ENCODE measurements at regions not wholly inside any gene's neighbourhood (a gene's known extent, or its start where the extent isn't known, plus 50 kb on each side); places are given as distances from the start of the nearest gene placed in this dataset.
"Not testable (repeated sequence)": the region's sequence is repeated elsewhere in the genome, so short reads cannot be mapped to it uniquely, and the experiment has no call there.

DNA sequence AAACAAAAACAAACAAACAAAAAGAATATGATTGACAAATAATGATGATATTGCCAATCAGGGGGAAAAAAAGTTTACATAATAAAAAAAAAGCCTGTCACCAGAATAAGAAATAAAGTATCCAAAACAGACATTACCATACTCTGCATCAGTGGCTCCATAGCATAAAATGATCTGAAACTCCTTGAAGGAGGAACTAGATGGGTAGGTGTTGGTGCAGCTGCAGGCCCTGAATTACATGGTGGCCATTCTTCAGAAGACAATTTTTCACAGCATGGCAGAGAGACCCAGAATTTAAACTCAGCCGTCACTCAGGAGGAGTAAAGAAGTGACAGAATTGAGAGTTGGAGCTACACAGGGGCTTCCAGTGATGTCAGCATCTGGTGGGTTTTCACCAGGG is 60.2 kb downstream of the GLUL start:
- no peak for DNase-seq

DNA sequence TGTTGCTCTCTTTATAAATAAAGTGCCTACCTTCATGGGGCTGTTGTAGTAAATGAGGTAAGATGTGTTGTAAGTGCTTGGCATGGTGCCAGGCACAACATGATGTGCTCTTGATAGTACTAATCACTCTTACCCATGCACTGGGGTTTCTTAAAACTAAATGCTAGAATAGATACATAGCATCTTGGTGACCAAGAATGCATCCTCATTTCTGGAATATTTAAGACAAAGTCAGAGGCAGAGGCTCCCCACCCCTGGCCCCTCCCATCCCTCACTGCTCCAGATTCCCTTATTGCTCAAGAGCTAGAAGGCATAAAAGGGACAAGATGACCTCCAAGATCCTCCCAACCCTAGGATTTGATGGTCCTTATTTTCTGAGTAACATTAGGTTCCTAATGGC is 61.3 kb downstream of the GLUL start:
- DNase-seq = no peak

DNA sequence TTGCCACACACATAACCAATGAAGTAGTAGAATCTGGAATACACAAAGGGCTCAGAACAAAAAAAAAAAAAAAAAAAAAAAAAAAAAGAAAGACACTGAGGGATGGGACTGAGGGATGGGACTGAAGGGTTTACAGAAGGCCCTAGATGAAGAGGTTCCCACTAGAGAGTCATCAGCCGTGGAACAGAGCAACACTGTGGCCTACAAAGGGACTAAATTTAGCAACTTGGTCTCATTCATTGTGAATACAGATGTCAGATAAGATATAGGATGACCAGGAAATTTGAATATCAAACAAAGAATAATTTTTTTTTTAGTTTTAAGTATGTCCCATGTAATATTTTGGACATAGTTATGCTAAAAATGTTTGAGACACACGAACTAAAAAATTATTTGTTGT is 62.1 kb downstream of the GLUL start:
- no peak for DNase-seq

DNA sequence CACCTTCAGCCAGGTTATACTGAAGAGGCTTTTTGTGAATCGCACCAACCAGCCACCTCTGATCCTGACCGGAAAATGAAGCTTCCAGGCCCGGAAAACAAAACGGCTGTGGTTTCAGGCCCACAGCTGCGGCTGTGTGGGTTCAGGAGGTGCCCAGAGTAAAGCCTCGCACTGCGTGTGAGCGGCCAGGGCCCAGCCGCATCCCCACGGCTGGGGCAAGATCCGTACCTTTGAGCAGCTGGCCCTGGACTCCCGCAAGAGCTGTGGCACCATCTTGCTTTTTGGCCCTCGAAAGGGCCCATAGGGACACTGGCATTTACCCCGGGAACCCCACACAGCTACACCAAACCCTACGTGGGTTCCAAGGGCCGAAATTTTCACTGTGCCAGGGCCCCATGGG is 63.0 kb downstream of the GLUL start:
- no peak for DNase-seq

DNA sequence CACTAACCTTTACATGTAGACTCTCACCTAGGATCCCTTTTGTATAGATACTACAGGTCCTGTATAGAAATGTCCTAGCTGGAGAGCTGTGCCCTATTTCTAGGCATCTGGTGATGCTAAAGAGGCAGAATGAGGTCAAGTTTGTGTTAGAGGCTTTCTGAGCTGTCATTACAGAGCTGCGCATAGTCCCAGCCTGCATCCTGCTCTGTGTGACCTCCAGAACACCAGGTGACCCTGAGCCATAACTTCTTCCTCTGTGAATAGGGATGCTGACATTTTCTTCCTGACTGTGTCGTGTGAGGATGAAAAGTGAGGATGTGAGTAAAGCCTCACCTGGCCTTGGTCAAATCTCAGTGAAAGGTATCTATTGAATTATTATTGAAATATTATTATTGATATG is 66.3 kb downstream of the GLUL start:
- no peak for DNase-seq

DNA sequence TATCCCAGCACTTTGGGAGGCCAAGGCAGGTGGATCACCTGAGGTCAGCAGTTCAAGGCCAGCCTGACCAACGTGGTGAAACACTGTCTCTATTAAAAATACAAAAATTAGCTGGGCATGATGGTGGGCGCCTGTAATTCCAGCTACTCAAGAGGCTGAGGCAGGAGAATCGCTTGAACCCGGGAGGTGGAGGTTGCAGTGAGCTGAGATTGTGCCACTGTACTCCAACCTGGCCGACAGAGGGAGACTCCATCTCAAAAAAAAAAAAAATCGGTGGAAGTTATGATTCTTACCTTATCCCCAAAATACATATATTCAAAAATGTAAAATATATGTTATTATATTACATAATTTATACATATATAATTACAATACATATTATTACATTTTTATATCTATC is 70.1 kb downstream of the GLUL start:
- not testable (repeated sequence) for DNase-seq

DNA sequence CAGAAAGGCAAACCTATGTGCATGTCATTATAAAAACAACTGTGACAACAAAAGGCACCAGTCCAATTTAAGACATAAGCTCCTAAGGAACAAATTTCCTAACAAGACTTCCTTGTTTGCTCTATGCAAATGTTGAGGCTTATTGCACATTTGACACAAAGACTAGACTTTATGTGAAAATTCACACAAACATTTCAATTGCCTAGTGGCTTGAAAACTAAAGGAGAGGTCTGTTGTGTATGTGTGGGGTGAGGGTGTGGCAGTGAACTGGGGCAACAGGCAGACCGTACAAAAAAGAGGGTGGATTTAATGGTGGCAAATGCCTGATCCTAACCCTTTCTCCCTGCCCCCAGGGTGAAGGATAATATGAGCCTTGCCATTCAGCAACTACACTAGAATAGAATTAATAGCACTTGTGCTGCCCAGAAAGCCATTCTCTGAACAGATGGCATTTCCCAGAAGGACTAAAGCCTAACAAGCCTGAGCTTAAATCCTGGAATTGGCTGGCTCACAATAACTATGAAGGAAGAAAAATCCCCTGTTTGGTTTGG is 73.9 kb downstream of the GLUL start:
- DNase-seq = no peak

DNA sequence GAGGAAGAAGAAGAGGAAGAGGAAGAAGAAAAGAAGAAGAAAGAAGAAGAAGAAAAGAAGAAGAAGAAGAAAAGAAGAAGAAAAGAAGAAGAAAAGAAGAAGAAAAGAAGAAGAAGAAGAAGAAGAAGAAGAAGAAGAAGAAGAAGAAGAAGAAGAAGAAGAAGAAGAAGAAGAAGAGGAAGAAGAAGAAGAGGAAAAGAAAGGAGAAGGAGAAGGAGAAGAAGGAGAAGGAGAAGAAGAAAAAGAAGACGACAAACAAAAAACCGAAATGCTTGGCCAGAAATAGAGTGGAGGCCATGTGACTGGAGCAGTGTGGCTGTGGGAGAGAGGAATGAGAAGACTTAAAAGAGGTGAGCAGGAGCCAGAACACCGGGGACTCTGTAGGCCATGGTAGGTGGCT is 75.1 kb downstream of the GLUL start:
- DNase-seq = not testable (repeated sequence)

DNA sequence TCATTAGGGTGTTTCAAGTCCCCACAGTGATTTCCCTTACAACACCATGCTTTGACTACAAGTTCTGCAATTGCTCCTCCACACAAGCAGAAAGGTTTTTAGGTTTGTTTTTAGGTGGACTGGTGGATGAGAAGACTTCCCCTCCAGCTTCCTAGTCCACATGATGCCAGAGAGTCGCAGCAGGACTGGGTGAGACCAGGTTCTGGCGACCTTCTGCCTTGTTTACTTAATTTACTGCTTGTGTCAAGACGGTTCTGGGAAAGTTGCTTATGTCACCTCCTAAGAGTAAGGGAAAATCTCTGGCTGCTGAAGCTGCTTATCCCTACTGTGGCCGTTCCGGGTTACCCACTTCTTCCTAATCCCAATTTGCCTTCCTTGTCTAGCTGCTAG is 76.4 kb downstream of the GLUL start:
- DNase-seq = no peak

DNA sequence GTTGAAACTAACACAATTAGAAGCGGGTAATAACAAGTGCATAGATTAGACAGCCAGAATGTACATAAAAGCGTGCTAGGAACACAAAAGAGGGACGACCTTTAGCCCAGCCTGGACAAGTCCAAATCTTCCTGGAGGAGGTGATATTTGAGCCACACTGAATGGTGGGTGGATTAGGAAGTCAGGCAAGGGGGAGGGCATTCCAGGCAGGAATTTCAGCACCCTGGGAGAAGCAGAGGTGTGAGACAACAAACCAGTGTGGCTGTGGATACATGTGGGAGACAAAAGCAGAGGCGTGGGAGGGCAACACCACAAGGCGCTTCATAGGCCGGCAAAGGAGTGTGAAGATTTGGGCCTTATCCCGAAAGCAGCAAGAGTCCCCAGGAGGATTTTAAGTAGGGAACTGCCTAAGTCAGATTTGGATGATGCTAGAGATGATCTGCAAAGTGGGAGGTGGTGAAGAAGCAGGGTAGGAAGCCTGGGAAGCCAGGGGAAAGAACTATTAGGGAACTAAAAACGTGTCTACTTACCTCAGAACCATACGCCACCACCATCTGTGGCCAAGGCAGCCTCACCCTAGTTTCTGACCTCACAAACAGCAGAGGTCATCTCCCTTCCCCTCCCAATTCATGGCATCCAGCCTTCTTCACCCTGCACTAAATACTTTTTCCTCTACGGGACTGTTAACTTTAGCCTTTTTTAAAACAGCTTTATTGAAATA is 81.8 kb downstream of the GLUL start:
- no peak for DNase-seq

DNA sequence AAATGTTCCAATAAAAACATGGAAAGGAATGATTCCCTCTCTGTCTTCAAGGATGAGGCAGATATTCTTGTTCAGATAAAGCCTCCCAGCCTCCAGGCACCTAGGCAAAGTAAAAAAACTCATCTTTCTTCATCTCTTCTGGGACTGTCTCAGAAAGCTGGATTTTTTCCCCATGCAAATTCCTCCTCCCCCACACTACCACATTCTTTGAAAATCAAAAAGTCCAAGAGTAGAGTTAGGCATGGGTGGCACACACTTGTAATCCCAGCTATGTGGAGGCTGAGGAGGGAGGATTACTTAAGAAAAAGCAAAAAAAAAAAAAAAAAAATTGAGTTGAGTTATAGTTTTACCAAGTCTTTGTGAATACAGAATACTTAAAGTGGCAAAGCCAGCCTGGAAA is 82.8 kb downstream of the GLUL start:
- DNase-seq = no peak

DNA sequence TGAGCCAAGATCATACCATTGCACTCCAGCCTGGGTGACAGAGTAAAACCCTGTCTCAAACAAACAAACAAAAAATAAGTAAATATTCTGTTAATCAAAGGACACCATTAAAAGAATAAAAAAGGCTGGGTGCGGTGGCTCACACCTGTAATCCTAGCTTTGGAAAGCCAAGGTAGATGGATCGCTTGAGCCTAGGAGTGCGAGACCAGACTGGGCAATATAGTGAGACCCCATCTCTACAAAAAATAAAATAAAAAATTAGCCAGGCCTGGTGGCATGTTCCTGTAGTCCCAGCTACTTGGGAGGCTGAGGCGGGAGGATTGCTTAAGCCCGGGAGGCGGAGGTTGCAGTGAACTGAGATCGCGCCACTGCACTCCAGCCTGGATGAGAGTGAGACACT is 84.1 kb downstream of the GLUL start:
- DNase-seq = not testable (repeated sequence)

DNA sequence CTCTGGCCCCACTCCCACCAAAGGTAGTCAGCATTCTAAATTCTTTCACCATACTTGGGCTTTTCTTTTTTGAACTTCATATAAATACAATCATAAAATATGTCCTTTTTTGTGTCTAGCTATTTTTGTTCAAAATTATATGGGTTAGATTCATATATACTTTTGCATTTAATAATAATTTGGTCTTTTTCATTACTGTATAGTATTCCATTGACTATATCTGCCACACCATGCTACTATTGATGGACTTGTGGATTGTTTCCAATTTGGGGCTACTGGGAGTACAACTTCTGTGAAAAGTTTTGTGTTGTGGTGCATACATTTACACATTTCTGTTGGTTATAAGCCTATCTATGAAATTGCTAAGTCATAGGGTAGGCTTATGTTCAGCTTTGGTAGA is 85.7 kb downstream of the GLUL start:
- no peak for DNase-seq

DNA sequence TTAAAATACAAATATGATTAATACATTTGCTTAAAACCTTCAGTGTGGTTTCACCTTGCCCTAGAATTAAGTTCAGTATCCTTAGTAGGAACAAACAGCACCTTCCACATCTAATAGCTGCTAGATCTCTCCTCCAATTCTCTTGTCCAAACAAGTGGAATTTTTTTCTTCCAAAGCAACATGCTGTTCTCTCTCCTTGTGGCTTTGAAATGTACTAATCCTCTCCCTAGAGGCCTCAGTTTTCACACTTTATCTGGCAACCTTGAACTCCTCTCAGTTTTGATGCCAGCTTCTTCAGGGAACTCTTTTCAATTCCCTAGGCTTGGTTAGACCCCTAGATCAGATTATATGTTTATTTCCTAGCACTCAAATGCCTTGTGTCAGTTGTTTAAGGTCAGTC is 87.0 kb downstream of the GLUL start:
- no peak for DNase-seq

DNA sequence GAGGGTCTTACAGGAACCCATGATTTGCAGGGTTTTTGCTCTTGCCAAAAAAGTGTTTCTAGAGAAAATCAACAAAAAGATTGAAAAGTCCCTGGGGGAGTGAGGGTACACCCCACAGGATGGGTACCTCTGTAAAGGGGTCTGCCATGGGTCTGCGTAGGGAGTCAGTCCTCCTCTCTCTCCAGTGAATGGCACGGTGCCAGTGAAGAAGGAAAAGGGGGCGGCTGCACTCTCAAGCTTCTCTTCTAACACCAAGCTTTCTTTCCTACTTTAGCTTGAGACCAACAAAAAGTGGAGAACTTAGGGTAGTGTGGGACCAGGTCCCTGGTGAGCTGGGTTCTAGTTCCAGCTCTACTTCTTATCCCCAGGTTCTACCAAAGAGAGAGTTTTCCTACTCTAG is 87.4 kb downstream of the GLUL start:
- DNase-seq = no peak

DNA sequence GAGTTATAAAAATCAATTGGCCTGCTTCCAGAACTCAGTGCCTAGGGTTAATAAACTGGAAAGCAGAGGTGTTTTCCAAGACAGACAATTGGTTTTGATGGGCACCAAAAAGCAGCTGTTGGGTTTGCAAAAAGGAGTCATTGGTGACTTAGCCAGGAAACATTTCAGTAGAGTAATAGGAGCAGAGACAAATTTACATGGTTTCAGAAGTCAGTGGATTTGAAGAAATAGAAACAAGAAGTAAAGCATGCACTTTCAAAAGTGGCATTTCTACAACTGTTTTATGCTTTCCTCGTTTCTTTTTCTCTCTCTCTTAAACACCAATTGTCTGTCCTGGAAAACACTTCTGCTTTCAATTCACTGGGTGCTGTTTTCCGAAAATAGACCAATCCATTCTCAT is 87.8 kb downstream of the GLUL start:
- no peak for DNase-seq

DNA sequence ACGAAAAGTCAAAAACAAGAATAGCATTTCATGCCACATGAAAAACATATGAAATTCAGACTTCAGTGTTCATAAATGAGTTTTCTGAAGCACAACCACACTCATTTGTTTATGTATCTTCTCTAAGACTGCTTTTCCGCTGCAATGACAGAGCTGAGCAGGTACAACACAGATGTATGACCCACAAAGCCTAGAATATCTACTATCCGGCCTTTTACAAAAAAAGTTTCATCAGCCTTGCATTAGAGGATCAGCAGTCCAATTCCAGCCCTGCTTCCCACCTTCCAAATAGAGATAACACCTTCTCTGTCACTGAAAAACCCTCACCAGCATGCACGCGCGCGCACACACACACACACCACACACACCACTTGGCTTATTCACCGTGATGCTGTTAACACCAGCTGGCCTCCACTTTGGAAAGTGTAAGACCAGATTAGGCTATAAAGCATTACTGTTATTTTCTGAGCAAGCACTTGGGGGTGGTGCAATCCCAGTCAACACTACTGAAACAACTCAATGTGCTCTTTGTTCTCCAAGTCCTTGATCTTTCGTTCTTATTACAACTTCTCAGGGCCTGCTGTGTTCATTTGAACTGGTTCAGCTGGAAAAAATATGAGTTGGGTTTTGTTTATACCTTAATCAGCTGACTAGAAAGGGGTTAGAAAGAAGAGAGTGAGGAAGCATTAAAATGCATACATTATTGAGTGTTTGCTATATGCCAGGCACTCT is 90.0 kb downstream of the GLUL start:
- peak; percentile 25 for DNase-seq

DNA sequence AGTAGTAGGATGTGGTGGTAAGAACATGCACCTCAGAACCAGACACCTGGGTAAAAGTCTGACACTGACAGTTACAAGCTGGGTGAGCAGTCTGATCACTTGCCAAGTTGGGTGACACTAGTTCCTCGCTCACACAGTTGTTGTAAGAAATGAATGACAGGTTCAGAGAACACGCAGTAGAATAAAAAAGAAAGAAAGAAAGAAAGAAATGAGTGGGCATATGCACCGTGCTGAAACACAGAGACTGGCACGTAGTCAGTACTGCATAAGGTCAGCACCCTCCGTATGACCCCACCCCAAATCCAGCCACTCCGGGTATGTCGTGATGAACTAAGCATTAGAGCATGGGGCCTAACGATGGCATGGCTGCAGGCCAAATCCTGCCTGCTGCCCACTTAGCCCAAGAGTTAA is 90.6 kb downstream of the GLUL start:
- DNase-seq = no peak

DNA sequence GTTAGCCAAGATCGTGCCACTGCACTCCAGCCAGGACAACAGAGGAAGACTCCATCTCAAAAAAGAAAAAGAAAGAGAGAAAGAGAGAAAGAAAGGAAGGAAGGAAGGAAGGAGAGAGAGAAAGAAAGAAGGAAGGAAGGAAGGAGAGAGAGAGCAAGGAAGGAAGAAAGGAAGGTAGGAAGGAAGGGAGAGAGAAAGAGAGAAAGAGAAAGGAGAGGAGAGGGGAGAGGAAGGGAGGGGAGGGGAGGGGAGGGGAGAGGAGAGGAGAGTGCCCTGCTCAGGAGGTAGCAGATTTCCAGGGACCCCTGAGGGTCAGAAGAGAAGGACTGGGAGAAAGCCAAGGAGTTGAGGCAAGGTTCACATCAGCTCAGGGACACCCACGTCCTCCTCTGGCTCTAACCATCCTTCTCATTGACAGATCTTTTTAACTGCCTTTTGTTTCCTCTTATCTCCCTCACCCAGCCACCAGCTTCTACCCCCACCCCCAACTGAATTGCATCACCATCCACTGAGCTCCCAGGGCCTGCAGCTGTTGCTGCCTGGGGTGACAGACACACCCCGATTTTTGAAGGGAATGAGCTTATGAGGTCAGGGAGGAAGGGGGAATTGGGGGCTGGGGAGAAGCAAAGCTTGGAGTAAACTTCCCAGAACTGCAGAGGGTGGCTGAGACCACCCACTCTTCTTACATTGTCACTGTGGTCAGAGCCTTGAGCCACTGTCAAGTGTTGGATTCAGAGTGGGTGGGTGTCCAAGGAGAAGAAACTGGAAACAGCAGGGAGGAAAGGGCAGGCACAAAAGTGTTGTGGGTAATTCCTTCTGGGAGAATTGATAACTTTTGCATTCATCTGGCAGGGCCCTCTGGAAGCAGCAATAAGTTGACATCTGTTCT is 91.6 kb downstream of the GLUL start:
- DNase-seq = peak; percentile 34

DNA sequence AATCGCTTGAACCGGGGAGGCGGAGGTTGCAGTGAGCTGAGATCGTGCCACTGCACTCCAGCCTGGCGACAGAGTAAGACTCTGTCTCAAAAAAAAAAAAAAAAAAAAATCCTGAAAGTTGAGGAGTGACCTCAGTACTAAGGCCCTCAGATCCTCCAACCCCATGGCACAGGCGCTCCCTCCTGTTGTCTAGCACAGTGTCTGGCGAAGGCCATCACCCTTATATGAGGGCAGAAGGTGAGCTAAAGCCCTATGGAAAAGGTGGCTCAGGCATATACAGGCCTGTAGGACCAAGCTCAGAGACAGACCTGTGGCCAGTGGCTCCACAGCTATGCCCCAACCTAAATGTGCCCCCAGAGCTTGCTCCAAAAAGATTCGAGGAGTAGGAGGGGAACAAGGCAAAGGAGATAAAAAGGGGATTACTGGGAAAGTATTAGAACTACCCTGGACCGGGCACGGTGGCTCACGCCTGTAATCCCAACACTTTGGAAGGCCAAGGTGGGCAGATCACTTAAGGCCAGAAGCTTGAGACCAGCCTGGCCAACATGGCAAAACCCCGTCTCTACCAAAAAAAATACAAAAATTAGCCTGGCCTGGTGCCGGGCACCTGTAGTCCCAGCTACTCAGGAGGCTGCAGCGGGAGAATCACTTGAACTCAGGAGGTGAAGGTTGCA is 92.4 kb downstream of the GLUL start:
- not testable (repeated sequence) for DNase-seq

DNA sequence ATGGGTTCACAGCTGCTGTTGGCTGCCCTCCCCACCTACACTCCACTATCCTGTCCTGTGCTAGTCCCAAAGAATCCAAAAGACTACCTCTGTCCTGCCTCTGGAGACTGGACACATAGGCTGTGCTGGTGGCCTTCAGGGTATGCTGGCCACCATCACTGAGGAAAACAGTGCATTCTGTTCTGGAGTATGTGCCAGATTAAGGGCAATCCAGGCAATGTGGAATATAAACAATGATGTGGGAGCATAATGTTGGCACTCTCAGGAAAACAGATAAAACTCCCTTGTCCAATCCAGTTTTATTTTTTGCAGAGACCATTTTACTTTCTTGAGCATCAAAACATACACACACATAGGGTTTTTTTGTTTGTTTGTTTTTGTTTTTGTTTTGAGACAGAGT is 94.3 kb downstream of the GLUL start:
- no peak for DNase-seq

DNA sequence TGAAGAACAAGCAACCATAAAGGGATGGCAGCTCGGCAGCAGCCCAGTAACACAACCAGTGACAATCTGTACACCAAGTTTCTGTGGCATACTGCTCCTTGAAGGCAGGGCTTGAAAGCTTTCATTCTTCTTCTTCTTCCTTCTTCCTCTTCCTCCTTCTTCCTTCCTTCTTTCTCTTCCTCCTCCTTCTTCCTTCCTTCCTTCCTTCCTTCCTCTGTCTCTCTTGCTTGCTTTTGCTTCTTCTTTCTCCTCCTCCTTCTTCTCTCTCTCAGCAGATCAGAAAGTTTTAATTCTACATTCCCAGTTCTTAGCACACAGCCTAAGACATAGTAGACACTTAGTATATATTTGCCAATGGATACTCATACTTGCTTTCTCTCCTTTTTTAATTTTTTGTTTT is 95.9 kb downstream of the GLUL start:
- no peak for DNase-seq

DNA sequence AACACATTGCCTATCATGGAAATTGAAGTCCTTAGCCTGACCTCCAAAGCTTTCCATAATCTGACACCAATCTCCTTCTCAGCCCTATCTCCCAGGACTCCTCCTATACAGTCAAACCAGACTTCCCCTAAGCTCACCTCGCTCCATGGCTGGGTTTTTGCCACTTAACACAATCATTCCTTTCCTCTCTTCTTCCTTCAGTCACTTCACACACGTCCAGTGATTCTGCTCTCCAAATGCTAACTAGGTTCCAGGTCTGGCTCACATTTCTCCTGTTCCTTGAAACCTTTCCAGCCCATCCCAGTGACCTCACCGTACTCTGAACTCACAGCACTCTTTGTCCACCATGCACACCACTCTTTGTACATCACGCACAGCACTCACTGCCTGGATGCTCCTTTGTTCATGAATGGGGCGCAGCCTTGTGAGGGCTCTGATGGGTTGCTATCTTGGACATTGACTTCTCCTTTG is 98.4 kb downstream of the GLUL start:
- no peak for DNase-seq

Data from fibroblast of skin of right quadriceps (primary cell).